ENCODE measurements at regions not wholly inside any gene's neighbourhood (a gene's known extent, or its start where the extent isn't known, plus 50 kb on each side); places are given as distances from the start of the nearest gene placed in this dataset.
"Not testable (repeated sequence)": the region's sequence is repeated elsewhere in the genome, so short reads cannot be mapped to it uniquely, and the experiment has no call there.

- no peak for DNase-seq (ENCODE audit: low spot score)
- intact Hi-C loops (cut with DNase I) = no loop called here
Observed at GRCh38 chr5:154571325-154572035, 93.5 kb upstream of the HAND1 start.

GRCh38 chr5:154570572-154571324 is 92.7 kb upstream of the HAND1 start:
- intact Hi-C loops (cut with DNase I) = no loop called here

DNA sequence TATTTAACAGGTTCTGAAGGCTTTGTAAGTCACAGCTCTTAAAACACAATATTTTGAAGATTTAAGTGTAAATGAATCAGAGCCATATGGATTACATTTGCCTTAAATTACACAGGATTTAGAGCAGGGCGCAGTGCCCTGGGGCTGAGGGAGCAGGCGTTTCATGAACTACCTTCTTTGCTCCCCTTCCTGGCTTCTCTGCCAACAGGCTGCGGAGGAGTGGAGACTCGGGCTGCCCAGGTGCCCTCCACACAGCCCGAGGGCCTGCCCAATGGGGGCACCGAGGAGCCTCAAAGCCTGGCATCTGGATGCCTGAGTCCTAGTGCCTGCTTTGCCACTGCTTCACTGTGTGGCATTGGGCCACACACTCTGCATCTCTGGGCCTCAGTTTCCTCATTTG is 90.6 kb upstream of the HAND1 start:
- DNase-seq (ENCODE audit: low spot score) = no peak
- intact Hi-C loops (cut with DNase I) = loop anchor here in 1 of 2 donors (5.0 kb wide), 1 partner anchor 461 kb away; no protein-coding TSS in a partner anchor

More at GRCh38 chr5:154570572-154571324, 92.7 kb upstream of the HAND1 start:
- no peak for DNase-seq (ENCODE audit: low spot score)

GRCh38 chr5:154567155-154567554 is 89.1 kb upstream of the HAND1 start:
- intact Hi-C loops (cut with DNase I) = loop anchor here in 1 of 2 donors (5.0 kb wide), 1 partner anchor 460 kb away; no protein-coding TSS in a partner anchor
- DNase-seq (ENCODE audit: low spot score) = no peak

DNA sequence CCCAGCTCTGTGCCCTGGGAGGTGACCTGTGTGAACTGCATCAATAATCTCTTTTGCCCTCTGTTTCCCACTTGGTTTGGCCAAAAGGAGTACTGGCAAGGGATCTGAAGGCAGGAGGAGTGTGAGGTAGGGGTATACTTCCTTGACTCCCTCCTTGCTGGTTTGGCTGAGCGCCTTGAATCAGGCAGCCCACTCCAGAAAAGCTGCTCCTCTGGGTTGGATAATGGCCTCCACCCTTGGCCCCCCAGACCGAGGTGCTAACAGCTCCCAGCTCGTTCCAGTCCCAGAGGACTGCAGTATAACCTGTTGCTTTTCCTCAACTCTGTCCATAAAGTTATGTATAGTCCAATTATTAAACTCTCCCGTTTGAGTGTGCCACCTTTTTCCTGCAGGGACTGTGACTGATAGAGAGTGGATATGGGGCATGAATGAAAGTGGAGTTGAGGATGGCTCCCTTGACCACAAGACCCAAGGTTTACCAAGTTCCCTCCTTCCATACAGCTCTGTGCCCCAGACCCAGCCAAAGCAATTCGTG is 88.2 kb upstream of the HAND1 start:
- intact Hi-C loops (cut with DNase I) = loop anchor here in 1 of 2 donors (5.0 kb wide), 1 partner anchor 459 kb away; no protein-coding TSS in a partner anchor
- no peak for DNase-seq (ENCODE audit: low spot score)

- intact Hi-C loops (cut with DNase I) = loop anchor here in 1 of 2 donors (5.0 kb wide), 1 partner anchor 458 kb away; no protein-coding TSS in a partner anchor
- DNase-seq (ENCODE audit: low spot score) = no peak
Observed at GRCh38 chr5:154565123-154565522, 87.1 kb upstream of the HAND1 start.

GRCh38 chr5:154562244-154562880 is 84.3 kb upstream of the HAND1 start:
- intact Hi-C loops (cut with DNase I) = no loop called here
- no peak for DNase-seq (ENCODE audit: low spot score)

DNA sequence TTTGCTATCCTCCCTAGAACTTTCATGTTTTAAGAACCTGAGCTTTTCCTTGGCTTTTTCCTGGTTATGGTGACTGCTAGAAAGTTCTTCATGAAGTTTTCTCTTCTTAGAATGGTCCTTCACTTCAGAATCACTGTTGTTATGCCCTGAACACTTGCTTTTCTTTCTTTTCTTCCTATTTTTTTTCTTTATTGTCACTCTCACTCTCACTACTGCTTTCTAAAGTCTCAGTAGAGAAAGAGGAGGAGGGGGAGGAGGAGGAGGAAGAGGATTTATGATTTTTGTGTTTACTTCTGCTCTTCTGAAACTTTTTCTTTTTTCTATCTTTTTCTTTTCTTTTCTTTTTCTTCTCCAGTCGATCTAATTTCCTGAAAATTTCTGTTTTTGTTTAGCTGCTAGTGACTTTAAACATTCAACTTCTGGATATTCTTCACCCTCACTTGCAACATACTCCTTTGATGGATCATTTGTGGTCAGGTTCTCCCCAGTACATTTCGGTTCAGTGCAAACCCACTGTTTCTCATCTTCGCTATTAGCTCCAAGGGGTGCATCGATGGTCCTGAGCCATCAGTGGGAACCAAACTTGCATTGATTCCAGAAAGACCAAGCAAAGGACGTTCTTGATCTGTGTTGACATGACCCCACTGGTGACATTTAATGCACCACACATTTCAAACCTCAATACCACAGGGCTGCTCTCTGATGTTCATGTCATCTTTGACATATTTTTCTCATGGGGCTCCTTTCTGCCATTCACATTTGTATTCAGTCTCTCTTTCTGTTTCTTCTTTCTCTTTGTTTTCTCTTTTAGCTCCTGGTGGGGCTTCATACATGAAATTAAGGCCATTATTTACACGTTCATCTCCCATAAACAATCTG is 81.6 kb upstream of the HAND1 start:
- DNase-seq (ENCODE audit: low spot score) = no peak
- intact Hi-C loops (cut with DNase I) = no loop called here

DNA sequence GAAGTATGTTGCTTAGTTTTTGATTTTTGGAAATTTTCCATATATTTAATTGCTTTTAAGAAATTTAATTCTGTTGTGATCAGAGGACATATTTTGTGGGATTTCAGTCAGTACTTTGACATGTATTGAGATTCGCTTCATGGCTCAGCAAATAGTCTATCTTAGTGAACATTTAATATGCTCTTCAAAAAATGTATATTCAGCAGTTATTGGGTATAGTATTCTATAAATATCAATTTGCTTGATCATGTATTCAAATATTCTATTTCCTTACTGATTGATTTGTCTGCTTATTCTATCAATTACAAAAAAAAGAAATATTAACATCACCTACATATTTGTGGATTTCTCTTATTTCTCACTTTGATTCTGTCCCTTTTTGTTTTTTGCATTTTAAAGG is 79.5 kb upstream of the HAND1 start:
- no peak for DNase-seq (ENCODE audit: low spot score)
- intact Hi-C loops (cut with DNase I) = no loop called here

- no peak for DNase-seq (ENCODE audit: low spot score)
- intact Hi-C loops (cut with DNase I) = loop anchor here in 1 of 2 donors (5.0 kb wide), 1 partner anchor 640 kb away; no protein-coding TSS in a partner anchor
Observed at GRCh38 chr5:154547551-154547950, 69.5 kb upstream of the HAND1 start.

DNA sequence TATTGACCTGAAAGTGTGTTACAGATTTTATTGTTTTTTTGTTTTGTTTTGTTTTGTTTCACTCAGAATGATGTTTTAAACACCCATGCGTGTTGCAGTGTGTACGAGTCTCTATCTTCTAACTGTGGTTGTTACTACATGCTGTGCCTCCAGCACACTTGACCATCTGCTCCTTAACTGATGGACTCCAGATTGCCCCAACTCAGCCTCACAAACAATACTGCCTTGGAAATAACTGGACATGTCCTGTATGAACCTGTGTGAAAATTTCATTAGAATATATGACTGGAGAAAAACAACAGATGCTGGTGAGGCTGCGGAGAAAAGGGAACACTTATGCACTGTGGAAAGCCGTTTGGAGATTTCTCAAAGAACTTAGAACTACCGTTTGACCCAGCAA is 68.7 kb upstream of the HAND1 start:
- intact Hi-C loops (cut with DNase I) = loop anchor here in 1 of 2 donors (5.0 kb wide), 1 partner anchor 639 kb away; no protein-coding TSS in a partner anchor

GRCh38 chr5:154544646-154545045 is 66.6 kb upstream of the HAND1 start:
- no peak for DNase-seq (ENCODE audit: low spot score)
- intact Hi-C loops (cut with DNase I) = loop anchor here in 1 of 2 donors (5.0 kb wide), 1 partner anchor 637 kb away; no protein-coding TSS in a partner anchor

More for the DNA sequence above, 68.7 kb upstream of the HAND1 start:
- no peak for DNase-seq (ENCODE audit: low spot score)

DNA sequence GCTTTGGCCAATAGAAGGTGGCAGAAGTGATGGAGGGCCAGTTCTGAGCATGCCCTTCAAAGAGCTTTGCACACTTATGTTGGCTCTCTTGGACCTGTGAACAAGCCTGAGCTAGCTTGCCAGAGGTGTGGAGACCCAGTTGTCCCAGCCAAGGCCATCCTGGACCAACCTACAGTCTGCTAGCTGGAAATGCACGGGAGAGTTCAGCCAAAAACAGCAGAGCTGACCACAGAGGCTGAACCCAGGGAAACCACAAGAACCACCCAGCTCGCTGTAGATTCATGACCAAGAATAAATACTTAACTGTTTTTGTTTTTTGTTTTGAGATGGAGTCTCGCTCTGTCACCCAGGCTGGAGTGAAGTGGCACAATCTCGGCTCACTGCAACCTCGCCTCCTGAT is 65.4 kb upstream of the HAND1 start:
- no peak for DNase-seq (ENCODE audit: low spot score)
- intact Hi-C loops (cut with DNase I) = no loop called here

- intact Hi-C loops (cut with DNase I) = no loop called here
- DNase-seq (ENCODE audit: low spot score) = no peak
Observed at GRCh38 chr5:154542581-154542980, 64.6 kb upstream of the HAND1 start.

GRCh38 chr5:154542000-154542399 is 64.0 kb upstream of the HAND1 start:
- intact Hi-C loops (cut with DNase I) = no loop called here
- no peak for DNase-seq (ENCODE audit: low spot score)

GRCh38 chr5:154541553-154541952 is 63.5 kb upstream of the HAND1 start:
- no peak for DNase-seq (ENCODE audit: low spot score)

DNA sequence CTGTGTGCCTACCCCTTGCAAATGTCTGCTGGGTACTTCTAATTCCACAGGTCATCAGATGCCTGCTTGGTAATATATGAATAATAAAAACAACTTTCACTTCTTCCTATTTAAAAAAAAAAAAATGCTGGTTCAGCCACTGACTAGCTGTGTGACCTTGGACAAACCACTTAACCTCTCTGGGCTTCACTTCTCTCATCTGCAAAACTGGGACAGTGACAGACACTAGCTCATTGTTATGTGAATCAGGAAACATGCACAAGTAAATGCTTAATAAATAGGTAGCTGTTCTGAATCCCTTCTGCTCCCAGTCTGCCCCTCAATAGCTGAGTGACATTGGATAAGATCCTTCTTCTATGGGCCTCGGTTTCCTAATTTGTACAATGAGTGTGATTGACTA is 62.6 kb upstream of the HAND1 start:
- intact Hi-C loops (cut with DNase I) = no loop called here
- no peak for DNase-seq (ENCODE audit: low spot score)

More at GRCh38 chr5:154541553-154541952, 63.5 kb upstream of the HAND1 start:
- intact Hi-C loops (cut with DNase I) = no loop called here

DNA sequence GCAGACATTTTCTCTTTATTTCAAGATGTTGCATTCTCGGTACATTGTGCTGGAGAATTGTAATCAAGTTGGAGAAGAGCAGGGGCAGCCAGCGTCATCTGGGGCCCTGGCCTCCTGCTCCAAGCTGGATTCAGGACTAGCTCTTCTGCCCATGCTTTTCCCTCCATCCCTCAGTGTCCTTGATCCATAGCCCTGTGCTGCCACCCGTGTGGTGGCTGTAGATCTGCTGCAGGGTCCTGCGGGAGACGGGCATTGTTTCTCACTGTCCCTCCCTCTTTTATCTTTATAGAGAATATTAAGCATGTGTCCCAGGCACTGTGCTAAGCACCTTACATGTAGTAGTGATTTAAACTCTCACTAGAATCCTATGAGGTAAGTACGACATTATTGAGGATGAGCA is 60.5 kb upstream of the HAND1 start:
- no peak for DNase-seq (ENCODE audit: low spot score)

DNA sequence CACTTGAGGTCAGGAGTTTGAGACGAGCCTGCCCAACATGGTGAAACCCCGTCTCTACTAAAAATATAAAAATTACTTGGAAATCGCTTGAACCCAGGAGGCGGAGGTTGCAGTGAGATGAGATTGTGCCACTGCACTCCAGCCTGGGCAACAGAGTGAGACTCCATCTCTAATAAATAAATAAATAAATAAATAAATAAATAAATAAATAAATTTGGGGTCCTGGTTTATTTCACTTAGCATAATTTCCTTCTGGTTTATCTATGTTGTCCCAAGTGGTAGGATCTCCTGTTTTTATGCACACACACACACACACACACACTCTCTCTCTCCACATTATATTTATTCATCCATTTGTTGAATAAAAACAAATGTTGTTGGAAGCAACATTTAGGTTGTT is 58.4 kb upstream of the HAND1 start:
- intact Hi-C loops (cut with DNase I); DNase-seq (ENCODE audit: low spot score): not testable (repeated sequence)

More for the DNA sequence above, 60.5 kb upstream of the HAND1 start:
- intact Hi-C loops (cut with DNase I) = no loop called here
